ENCODE measurements at regions not wholly inside any gene's neighbourhood (a gene's known extent, or its start where the extent isn't known, plus 50 kb on each side); places are given as distances from the start of the nearest gene placed in this dataset.
A peak's percentile ranks its signal among the peaks of the same experiment; 100 is the strongest.

GRCh38 chr9:81416476-81417298 is 272.7 kb downstream of the TLE1 start:
- WGBS (ENCODE audit: insufficient coverage), result 28% methylated on average over 2 of the region's 7 CpGs
- no peaks in the 10 kb centered on the region for H3K27me3 ChIP-seq (ENCODE audit: control insufficient read depth, insufficient read depth, low read length)
- H3K27ac ChIP-seq (ENCODE audit: low read length), result peak overlapping the region; percentile 65
- peaks cover 9% of the 10 kb centered on the region for H3K9me3 ChIP-seq (replicated peaks; ENCODE audit: control insufficient read depth, low read depth, low read length)
- DNase-seq, result peak; percentile 89
- no peaks in the 10 kb centered on the region for H3K36me3 ChIP-seq (ENCODE audit: control insufficient read depth, insufficient read depth, low read length)
- peaks cover 9% of the 10 kb centered on the region for H3K4me1 ChIP-seq (ENCODE audit: control insufficient read depth, insufficient read depth, low read length)
- H3K4me3 ChIP-seq (ENCODE audit: low read length), result no peak overlapping the region

- Histone ChIP-seq H3K9me3 (replicated peaks; ENCODE audit: control insufficient read depth, low read depth, low read length) (peaks cover 2% of the 10 kb centered on the region), H3K4me1 (ENCODE audit: control insufficient read depth, insufficient read depth, low read length) (peaks cover 9% of the 10 kb centered on the region), H3K4me3 (ENCODE audit: low read length) (no peak overlapping the region), H3K27me3 (ENCODE audit: control insufficient read depth, insufficient read depth, low read length) (no peaks in the 10 kb centered on the region), H3K27ac (ENCODE audit: low read length) (no peak overlapping the region), H3K36me3 (ENCODE audit: control insufficient read depth, insufficient read depth, low read length) (no peaks in the 10 kb centered on the region)
- DNase-seq, result no peak
- WGBS (ENCODE audit: insufficient coverage), result no CpG with 5 or more reads among the region's 1 CpG
Observed at GRCh38 chr9:81414836-81415235, 274.5 kb downstream of the TLE1 start.

GRCh38 chr9:81411961-81412360 is 277.4 kb downstream of the TLE1 start:
- no peak for DNase-seq
- H3K4me1 ChIP-seq (ENCODE audit: control insufficient read depth, insufficient read depth, low read length), result peaks cover 6% of the 10 kb centered on the region
- H3K36me3 ChIP-seq (ENCODE audit: control insufficient read depth, insufficient read depth, low read length), result no peaks in the 10 kb centered on the region
- no peak overlapping the region for H3K4me3 ChIP-seq (ENCODE audit: low read length)
- H3K9me3 ChIP-seq (replicated peaks; ENCODE audit: control insufficient read depth, low read depth, low read length), result no peaks in the 10 kb centered on the region
- no peak overlapping the region for H3K27ac ChIP-seq (ENCODE audit: low read length)
- H3K27me3 ChIP-seq (ENCODE audit: control insufficient read depth, insufficient read depth, low read length), result no peaks in the 10 kb centered on the region
- WGBS (ENCODE audit: insufficient coverage), result no CpG with 5 or more reads among the region's 1 CpG

- DNase-seq, result no peak
- Histone ChIP-seq H3K27me3 (ENCODE audit: control insufficient read depth, insufficient read depth, low read length) (no peaks in the 10 kb centered on the region), H3K4me1 (ENCODE audit: control insufficient read depth, insufficient read depth, low read length) (no peaks in the 10 kb centered on the region), H3K27ac (ENCODE audit: low read length) (no peak overlapping the region), H3K36me3 (ENCODE audit: control insufficient read depth, insufficient read depth, low read length) (no peaks in the 10 kb centered on the region), H3K9me3 (replicated peaks; ENCODE audit: control insufficient read depth, low read depth, low read length) (no peaks in the 10 kb centered on the region), H3K4me3 (ENCODE audit: low read length) (no peak overlapping the region)
- WGBS (ENCODE audit: insufficient coverage), result 80% methylated on average over 3 of the region's 4 CpGs
Observed at GRCh38 chr9:81410201-81410600, 279.1 kb downstream of the TLE1 start.

GRCh38 chr9:81408951-81409350 is 280.4 kb downstream of the TLE1 start:
- Histone ChIP-seq H3K9me3 (replicated peaks; ENCODE audit: control insufficient read depth, low read depth, low read length) (no peaks in the 10 kb centered on the region), H3K27ac (ENCODE audit: low read length) (no peak overlapping the region), H3K4me3 (ENCODE audit: low read length) (no peak overlapping the region), H3K36me3 (ENCODE audit: control insufficient read depth, insufficient read depth, low read length) (no peaks in the 10 kb centered on the region), H3K4me1 (ENCODE audit: control insufficient read depth, insufficient read depth, low read length) (no peaks in the 10 kb centered on the region), H3K27me3 (ENCODE audit: control insufficient read depth, insufficient read depth, low read length) (no peaks in the 10 kb centered on the region)
- no peak for DNase-seq

- no peak for DNase-seq
- H3K27ac ChIP-seq (ENCODE audit: low read length), result no peak overlapping the region
- no peaks in the 10 kb centered on the region for H3K4me1 ChIP-seq (ENCODE audit: control insufficient read depth, insufficient read depth, low read length)
- no CpG with 5 or more reads among the region's 2 CpGs for WGBS (ENCODE audit: insufficient coverage)
- H3K4me3 ChIP-seq (ENCODE audit: low read length), result no peak overlapping the region
- no peaks in the 10 kb centered on the region for H3K27me3 ChIP-seq (ENCODE audit: control insufficient read depth, insufficient read depth, low read length)
- no peaks in the 10 kb centered on the region for H3K36me3 ChIP-seq (ENCODE audit: control insufficient read depth, insufficient read depth, low read length)
- H3K9me3 ChIP-seq (replicated peaks; ENCODE audit: control insufficient read depth, low read depth, low read length), result no peaks in the 10 kb centered on the region
Observed at GRCh38 chr9:81404931-81405598, 284.3 kb downstream of the TLE1 start.

GRCh38 chr9:81397481-81398381 is 291.6 kb downstream of the TLE1 start:
- Histone ChIP-seq H3K27me3 (ENCODE audit: control insufficient read depth, insufficient read depth, low read length) (no peaks in the 10 kb centered on the region), H3K36me3 (ENCODE audit: control insufficient read depth, insufficient read depth, low read length) (no peaks in the 10 kb centered on the region), H3K4me3 (ENCODE audit: low read length) (no peak overlapping the region), H3K4me1 (ENCODE audit: control insufficient read depth, insufficient read depth, low read length) (peaks cover 16% of the 10 kb centered on the region), H3K27ac (ENCODE audit: low read length) (peak overlapping the region; percentile 16), H3K9me3 (replicated peaks; ENCODE audit: control insufficient read depth, low read depth, low read length) (no peaks in the 10 kb centered on the region)
- DNase-seq, result peak; percentile 79
- 15% methylated on average over 4 of the region's 9 CpGs for WGBS (ENCODE audit: insufficient coverage)

- Histone ChIP-seq H3K4me3 (ENCODE audit: low read length) (no peak overlapping the region), H3K27ac (ENCODE audit: low read length) (no peak overlapping the region), H3K36me3 (ENCODE audit: control insufficient read depth, insufficient read depth, low read length) (no peaks in the 10 kb centered on the region), H3K4me1 (ENCODE audit: control insufficient read depth, insufficient read depth, low read length) (peaks cover 16% of the 10 kb centered on the region), H3K9me3 (replicated peaks; ENCODE audit: control insufficient read depth, low read depth, low read length) (no peaks in the 10 kb centered on the region), H3K27me3 (ENCODE audit: control insufficient read depth, insufficient read depth, low read length) (no peaks in the 10 kb centered on the region)
- WGBS (ENCODE audit: insufficient coverage), result 77% methylated on average over 7 of the region's 9 CpGs
- DNase-seq, result no peak
Observed at GRCh38 chr9:81396528-81396927, 292.8 kb downstream of the TLE1 start.

- Histone ChIP-seq H3K27me3 (ENCODE audit: control insufficient read depth, insufficient read depth, low read length) (no peaks in the 10 kb centered on the region), H3K4me3 (ENCODE audit: low read length) (no peak overlapping the region), H3K4me1 (ENCODE audit: control insufficient read depth, insufficient read depth, low read length) (peaks cover 16% of the 10 kb centered on the region), H3K36me3 (ENCODE audit: control insufficient read depth, insufficient read depth, low read length) (no peaks in the 10 kb centered on the region), H3K27ac (ENCODE audit: low read length) (peak overlapping the region; percentile 26), H3K9me3 (replicated peaks; ENCODE audit: control insufficient read depth, low read depth, low read length) (no peaks in the 10 kb centered on the region)
- no peak for DNase-seq
- 21% methylated on average over 2 of the region's 4 CpGs for WGBS (ENCODE audit: insufficient coverage)
Observed at GRCh38 chr9:81395676-81396054, 293.7 kb downstream of the TLE1 start.
